GF-D8 (cell line): ENCODE measurements at regions not wholly inside any gene's neighbourhood (a gene's known extent, or its start where the extent isn't known, plus 50 kb on each side); places are given as distances from the start of the nearest gene placed in this dataset.
"Not testable (repeated sequence)": the region's sequence is repeated elsewhere in the genome, so short reads cannot be mapped to it uniquely, and the experiment has no call there.

ENCODE experiments used
- DNase-seq: peaks from one replicate; lab custom pipeline; 2025; lab: John Stamatoyannopoulos, UW

GRCh38 chr2:11922294-11922693, 175.9 kb downstream of the LPIN1 start:
- DNase-seq = no peak

- DNase-seq = no peak
Measured at GRCh38 chr2:11923935-11924334, 177.5 kb downstream of the LPIN1 start.

- no peak for DNase-seq
Measured at GRCh38 chr2:11925295-11926066, 179.0 kb downstream of the LPIN1 start.

- DNase-seq = no peak
Measured at GRCh38 chr2:11930211-11930761, 183.9 kb downstream of the LPIN1 start.

GRCh38 chr2:11932048-11932512, 185.6 kb downstream of the LPIN1 start:
- no peak for DNase-seq

GRCh38 chr2:11932962-11933361, 186.5 kb downstream of the LPIN1 start:
- DNase-seq = no peak

GRCh38 chr2:11933854-11934253, 187.4 kb downstream of the LPIN1 start:
- DNase-seq = no peak

- DNase-seq = no peak
Measured at GRCh38 chr2:11936761-11937160, 190.3 kb downstream of the LPIN1 start.

- DNase-seq = no peak
Measured at GRCh38 chr2:11938196-11938595, 191.8 kb downstream of the LPIN1 start.

GRCh38 chr2:11939523-11939922, 193.1 kb downstream of the LPIN1 start:
- DNase-seq = no peak

- no peak for DNase-seq
Measured at GRCh38 chr2:11940121-11940743, 193.8 kb downstream of the LPIN1 start.

GRCh38 chr2:11940799-11941198, 194.4 kb downstream of the LPIN1 start:
- no peak for DNase-seq

GRCh38 chr2:11941201-11942177, 195.1 kb downstream of the LPIN1 start:
- DNase-seq = no peak

- no peak for DNase-seq
Measured at GRCh38 chr2:11942178-11942569, 195.7 kb downstream of the LPIN1 start.

GRCh38 chr2:11944311-11944710, 197.9 kb downstream of the LPIN1 start:
- DNase-seq = no peak

- no peak for DNase-seq
Measured at GRCh38 chr2:11945139-11946126, 199.0 kb downstream of the LPIN1 start.

GRCh38 chr2:11947956-11948355, 201.5 kb downstream of the LPIN1 start:
- no peak for DNase-seq

GRCh38 chr2:11949732-11950523, 203.5 kb downstream of the LPIN1 start:
- peak; percentile 16 for DNase-seq

GRCh38 chr2:11950896-11951295, 204.5 kb downstream of the LPIN1 start:
- no peak for DNase-seq

GRCh38 chr2:11951492-11951891, 205.1 kb downstream of the LPIN1 start:
- DNase-seq = not testable (repeated sequence)
